IPS-NIHi11 (cell line): ENCODE measurements at regions not wholly inside any gene's neighbourhood (a gene's known extent, or its start where the extent isn't known, plus 50 kb on each side); places are given as distances from the start of the nearest gene placed in this dataset.
"Not testable (repeated sequence)": the region's sequence is repeated elsewhere in the genome, so short reads cannot be mapped to it uniquely, and the experiment has no call there.

Experiments used
- DNase-seq: peaks from one replicate; pipeline ENCODE4 v3.0.0; 2012; ENCODE audit warnings: mixed read lengths, low spot score

GRCh38 chr1:234763367-234763766 is 153.4 kb upstream of the IRF2BP2 start:
- no peak for DNase-seq

- not testable (repeated sequence) for DNase-seq
Measured at GRCh38 chr1:234762127-234762526, 152.1 kb upstream of the IRF2BP2 start.

GRCh38 chr1:234760303-234760723 is 150.3 kb upstream of the IRF2BP2 start:
- DNase-seq: peak; percentile 73

GRCh38 chr1:234759888-234760287 is 149.9 kb upstream of the IRF2BP2 start:
- DNase-seq: no peak

GRCh38 chr1:234758851-234759250 is 148.9 kb upstream of the IRF2BP2 start:
- no peak for DNase-seq

- DNase-seq: no peak
Measured at GRCh38 chr1:234756857-234757256, 146.9 kb upstream of the IRF2BP2 start.

GRCh38 chr1:234756066-234756774 is 146.2 kb upstream of the IRF2BP2 start:
- DNase-seq: no peak

GRCh38 chr1:234755449-234755863 is 145.5 kb upstream of the IRF2BP2 start:
- no peak for DNase-seq

- no peak for DNase-seq
Measured at GRCh38 chr1:234753979-234754378, 144.0 kb upstream of the IRF2BP2 start.

GRCh38 chr1:234752927-234753326 is 142.9 kb upstream of the IRF2BP2 start:
- DNase-seq: no peak

- DNase-seq: no peak
Measured at GRCh38 chr1:234751678-234752077, 141.7 kb upstream of the IRF2BP2 start.

GRCh38 chr1:234750922-234751627 is 141.1 kb upstream of the IRF2BP2 start:
- no peak for DNase-seq

GRCh38 chr1:234748713-234749112 is 138.7 kb upstream of the IRF2BP2 start:
- DNase-seq: no peak

GRCh38 chr1:234748066-234748465 is 138.1 kb upstream of the IRF2BP2 start:
- no peak for DNase-seq

- no peak for DNase-seq
Measured at GRCh38 chr1:234746798-234747196, 136.8 kb upstream of the IRF2BP2 start.

GRCh38 chr1:234745844-234746797 is 136.1 kb upstream of the IRF2BP2 start:
- DNase-seq: peak; percentile 48

- no peak for DNase-seq
Measured at GRCh38 chr1:234745276-234745675, 135.3 kb upstream of the IRF2BP2 start.

GRCh38 chr1:234743791-234744611 is 134.0 kb upstream of the IRF2BP2 start:
- peak; percentile 63 for DNase-seq

- no peak for DNase-seq
Measured at GRCh38 chr1:234742622-234743021, 132.6 kb upstream of the IRF2BP2 start.

- DNase-seq: peak; percentile 38
Measured at GRCh38 chr1:234737967-234738314, 128.0 kb upstream of the IRF2BP2 start.

- no peak for DNase-seq
Measured at GRCh38 chr1:234735916-234736315, 125.9 kb upstream of the IRF2BP2 start.

GRCh38 chr1:234735476-234735875 is 125.5 kb upstream of the IRF2BP2 start:
- no peak for DNase-seq
